ENCODE measurements at regions not wholly inside any gene's neighbourhood (a gene's known extent, or its start where the extent isn't known, plus 50 kb on each side); places are given as distances from the start of the nearest gene placed in this dataset.
"Not testable (repeated sequence)": the region's sequence is repeated elsewhere in the genome, so short reads cannot be mapped to it uniquely, and the experiment has no call there.

DNA sequence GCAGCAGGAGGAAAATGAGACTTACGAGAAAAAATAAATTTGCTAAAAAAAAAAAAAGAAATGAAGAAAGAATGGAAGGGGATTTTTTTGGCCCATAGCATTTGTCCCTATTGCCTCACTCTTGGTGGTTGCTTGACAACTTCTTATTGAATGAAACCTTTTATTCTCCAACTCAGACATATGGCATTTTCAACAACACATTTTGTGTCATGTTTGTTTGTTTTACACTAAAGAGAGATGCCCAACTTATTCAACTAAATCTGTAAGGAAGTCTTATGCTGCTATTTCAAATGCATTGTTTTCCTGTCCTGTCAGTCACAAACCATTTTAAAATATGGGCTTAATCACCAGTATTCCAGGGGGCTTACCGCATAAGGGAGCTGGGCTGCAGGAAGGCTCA is 409.1 kb upstream of the TENM3 start:
- no peaks in the 10 kb centered on the region for H3K9me3 Mint-ChIP-seq (ENCODE audit: low read depth)
- TF ChIP-seq CTCF (IDR thresholded peaks at IDR 0.05; ENCODE audit: unreplicated experiment) = no peak
- H3K4me1 Mint-ChIP-seq (ENCODE audit: low read depth) = no peaks in the 10 kb centered on the region
- peaks cover 27% of the 10 kb centered on the region for H3K27me3 Mint-ChIP-seq
- H3K36me3 Mint-ChIP-seq (ENCODE audit: insufficient read depth) = no peaks in the 10 kb centered on the region
- no peak overlapping the region for H3K4me3 Mint-ChIP-seq (ENCODE audit: low read depth)
- H3K27ac Mint-ChIP-seq = no peak overlapping the region
- no peak for DNase-seq (ENCODE audit: low spot score, unreplicated experiment)

- no peak overlapping the region for H3K4me3 Mint-ChIP-seq (ENCODE audit: low read depth)
- peaks cover 3% of the 10 kb centered on the region for H3K9me3 Mint-ChIP-seq (ENCODE audit: low read depth)
- H3K27me3 Mint-ChIP-seq = peaks cover 15% of the 10 kb centered on the region
- TF ChIP-seq CTCF (IDR thresholded peaks at IDR 0.05; ENCODE audit: unreplicated experiment) = no peak
- DNase-seq (ENCODE audit: low spot score, unreplicated experiment) = no peak
- no peaks in the 10 kb centered on the region for H3K36me3 Mint-ChIP-seq (ENCODE audit: insufficient read depth)
- no peaks in the 10 kb centered on the region for H3K4me1 Mint-ChIP-seq (ENCODE audit: low read depth)
- no peak overlapping the region for H3K27ac Mint-ChIP-seq
Observed at GRCh38 chr4:181835348-181835747, 407.9 kb upstream of the TENM3 start.

DNA sequence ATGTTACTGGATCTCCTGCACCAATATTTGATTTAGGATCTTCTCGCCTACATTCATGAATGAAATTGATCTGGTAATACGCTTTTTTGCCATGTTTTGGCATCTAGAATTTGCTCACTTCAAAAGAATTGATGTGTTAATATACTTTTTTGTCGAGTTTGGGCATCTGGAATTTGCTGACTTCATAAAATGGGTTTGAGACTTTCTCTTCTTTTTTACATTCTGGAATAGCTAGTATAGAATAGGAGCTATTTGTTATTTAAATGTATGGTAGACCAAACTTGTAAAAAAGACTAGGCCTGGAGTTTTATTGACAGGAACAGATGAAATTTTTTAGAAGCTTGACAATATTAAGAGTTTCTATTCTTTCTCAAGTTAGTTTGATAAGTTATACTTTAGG is 404.9 kb upstream of the TENM3 start:
- Mint-ChIP-seq H3K36me3 (ENCODE audit: insufficient read depth) (no peaks in the 10 kb centered on the region), H3K4me1 (ENCODE audit: low read depth) (no peaks in the 10 kb centered on the region), H3K4me3 (ENCODE audit: low read depth) (no peak overlapping the region), H3K27ac (no peak overlapping the region), H3K27me3 (peaks cover 5% of the 10 kb centered on the region), H3K9me3 (ENCODE audit: low read depth) (peaks cover 3% of the 10 kb centered on the region)
- no peak for DNase-seq (ENCODE audit: low spot score, unreplicated experiment)
- no peak for TF ChIP-seq CTCF (IDR thresholded peaks at IDR 0.05; ENCODE audit: unreplicated experiment)

GRCh38 chr4:181843797-181844196 is 399.4 kb upstream of the TENM3 start:
- H3K27me3 Mint-ChIP-seq; H3K36me3 Mint-ChIP-seq (ENCODE audit: insufficient read depth); H3K4me1 Mint-ChIP-seq (ENCODE audit: low read depth); H3K4me3 Mint-ChIP-seq (ENCODE audit: low read depth); H3K9me3 Mint-ChIP-seq (ENCODE audit: low read depth); DNase-seq (ENCODE audit: low spot score, unreplicated experiment); H3K27ac Mint-ChIP-seq: not testable (repeated sequence)

- H3K36me3 Mint-ChIP-seq (ENCODE audit: insufficient read depth) = no peaks in the 10 kb centered on the region
- no peaks in the 10 kb centered on the region for H3K4me1 Mint-ChIP-seq (ENCODE audit: low read depth)
- H3K4me3 Mint-ChIP-seq (ENCODE audit: low read depth) = no peak overlapping the region
- H3K27me3 Mint-ChIP-seq = peaks cover 14% of the 10 kb centered on the region
- no peak for TF ChIP-seq CTCF (IDR thresholded peaks at IDR 0.05; ENCODE audit: unreplicated experiment)
- H3K9me3 Mint-ChIP-seq (ENCODE audit: low read depth) = no peaks in the 10 kb centered on the region
- H3K27ac Mint-ChIP-seq = no peak overlapping the region
- no peak for DNase-seq (ENCODE audit: low spot score, unreplicated experiment)
Observed at GRCh38 chr4:181845617-181846016, 397.6 kb upstream of the TENM3 start.

DNA sequence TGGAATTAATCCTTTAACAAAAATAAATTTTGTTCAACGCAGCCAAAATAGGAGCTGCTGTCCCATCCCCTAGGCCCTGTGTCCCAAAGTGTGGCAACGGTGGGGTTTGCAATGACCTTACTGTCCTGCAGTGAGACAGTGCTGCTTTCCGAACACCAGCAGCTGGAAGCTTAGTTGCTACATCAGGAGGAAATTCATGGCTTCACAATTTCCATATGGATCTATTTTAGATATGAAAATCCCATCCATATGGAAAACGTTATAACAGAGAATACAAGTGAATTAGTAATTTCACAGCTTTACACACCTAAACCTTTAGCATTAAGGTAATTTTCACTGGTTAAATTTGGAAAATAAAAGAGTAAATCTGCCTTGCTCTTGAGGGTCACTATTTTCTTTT is 396.3 kb upstream of the TENM3 start:
- no peak for TF ChIP-seq CTCF (IDR thresholded peaks at IDR 0.05; ENCODE audit: unreplicated experiment)
- no peaks in the 10 kb centered on the region for H3K9me3 Mint-ChIP-seq (ENCODE audit: low read depth)
- H3K4me1 Mint-ChIP-seq (ENCODE audit: low read depth) = no peaks in the 10 kb centered on the region
- H3K27ac Mint-ChIP-seq = no peak overlapping the region
- H3K27me3 Mint-ChIP-seq = peaks cover 26% of the 10 kb centered on the region
- no peak for DNase-seq (ENCODE audit: low spot score, unreplicated experiment)
- no peaks in the 10 kb centered on the region for H3K36me3 Mint-ChIP-seq (ENCODE audit: insufficient read depth)
- no peak overlapping the region for H3K4me3 Mint-ChIP-seq (ENCODE audit: low read depth)
